Right cardiac atrium (tissue), 5 donors: ENCODE measurements at regions not wholly inside any gene's neighbourhood (a gene's known extent, or its start where the extent isn't known, plus 50 kb on each side); places are given as distances from the start of the nearest gene placed in this dataset.

Source experiments
- ATAC-seq, 2 donors: fragments of 200-7000 bp; cut with Tn5 transposase; one replicate each; pipeline versions ENCODE4 v1.8.0 to v1.9.1; 2020; ENCODE audit warnings: moderate library complexity in 2 of 2, mild to moderate bottlenecking in 1 of 2
- DNase-seq, 3 donors: peaks; one replicate each; pipeline ENCODE4 v3.0.0-alpha.2; 2020
- H3K27ac ChIP-seq: one replicate; pipeline ENCODE4 v1.5.1; 2013; ENCODE audit warnings: mild to moderate bottlenecking, low read length, control low read depth, moderate library complexity
- H3K27me3 ChIP-seq: one replicate; pipeline ENCODE4 v1.6.1; 2013; ENCODE audit not compliant: control insufficient read depth, insufficient read depth
- H3K4me1 ChIP-seq: one replicate; pipeline ENCODE4 v1.6.1; 2013; ENCODE audit warnings: low read length; ENCODE audit not compliant: control insufficient read depth, insufficient read depth
- H3K4me3 ChIP-seq: one replicate; pipeline ENCODE4 v1.5.1; 2013; ENCODE audit warnings: low read length, control low read depth
- H3K9me3 ChIP-seq: one replicate; pipeline ENCODE4 v1.6.1; 2013; ENCODE audit warnings: low read length; ENCODE audit not compliant: control insufficient read depth
- WGBS: extraction: QIAGEN DNeasy Blood & Tissue Kit; methylation state at CpG from one replicate; pipeline ENCODE4 v1.1.7; 2013; 5-methylcytosine and 5-hydroxymethylcytosine counted together
- intact Hi-C, 4 donors: fragments of 100-400 bp; cut with DNase I; formaldehyde crosslinking; loops; one replicate each; pipeline versions ENCODE4 v1.11.0 to v1.14.0; 2022 to 2023
- donor health status: healthy with polysubstance abuse.
- donor health status: DM: no; HTN: yes; CAD: no.
- donor health status: DM: no; HTN: no; CAD: no.
- donor health status: DM: no; HTN: yes; CAD: no; lungs with severe emphysema.
- donor health status: DM: yes; HTN: yes; CAD: no.

DNA sequence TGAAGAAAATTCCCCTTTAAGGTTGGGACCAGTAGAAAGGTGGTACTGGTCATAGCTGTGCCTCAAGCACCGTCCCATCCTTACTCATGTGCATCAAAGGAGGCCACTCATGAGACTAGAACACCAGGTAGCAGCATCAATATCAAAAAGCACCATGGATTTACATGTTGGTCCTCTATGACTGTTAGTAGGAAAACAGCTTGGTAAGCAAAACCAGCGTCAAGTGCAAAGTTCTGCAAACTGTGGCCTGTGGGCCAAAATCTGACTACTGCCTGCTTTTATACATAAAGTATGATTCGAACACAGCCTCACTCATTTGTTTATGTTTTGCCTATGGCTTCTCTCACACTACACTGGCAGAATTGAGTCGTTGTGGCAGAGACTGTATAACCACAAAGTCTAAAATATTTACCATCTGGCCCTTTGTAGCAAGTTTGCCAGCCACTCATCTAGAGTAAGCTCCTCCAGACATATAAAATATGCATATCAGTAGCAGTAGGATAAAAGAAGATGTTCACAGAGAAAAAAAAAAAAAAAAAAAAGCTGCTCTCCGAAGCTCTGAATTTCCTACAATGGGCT is 119.7 kb upstream of the CTNNA2 start:
- no peak overlapping the region for H3K4me3 ChIP-seq
- H3K9me3 ChIP-seq: no peaks in the 10 kb centered on the region
- H3K27ac ChIP-seq: no peak overlapping the region
- WGBS: 53% methylated on average over 5 of the region's 5 CpGs
- ATAC-seq (no peak), DNase-seq (no peak)
- no peaks in the 10 kb centered on the region for H3K4me1 ChIP-seq
- intact Hi-C loops: no loop called here
- H3K27me3 ChIP-seq: no peaks in the 10 kb centered on the region

DNA sequence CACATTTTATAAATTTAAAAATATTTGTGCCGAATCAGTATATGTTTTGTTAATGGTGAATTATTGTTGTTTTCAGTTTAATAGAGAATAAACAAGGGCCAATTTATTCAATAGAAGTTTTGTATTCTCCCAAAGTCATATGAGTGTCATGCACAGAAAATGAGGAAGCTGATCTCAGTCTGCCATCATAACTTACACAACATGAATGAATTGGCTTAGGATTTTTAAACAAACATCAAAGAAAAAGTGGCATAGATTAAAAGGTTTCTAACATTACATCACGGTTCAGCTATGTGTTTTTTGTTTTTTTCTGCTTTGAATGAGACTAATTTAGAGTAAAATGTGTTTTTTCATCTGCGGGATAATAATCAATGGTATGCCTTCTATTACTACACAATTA is 123.4 kb upstream of the CTNNA2 start:
- Histone ChIP-seq H3K4me1 (no peaks in the 10 kb centered on the region), H3K9me3 (no peaks in the 10 kb centered on the region), H3K27me3 (no peaks in the 10 kb centered on the region), H3K27ac (no peak overlapping the region), H3K4me3 (no peak overlapping the region)
- ATAC-seq (no peak), DNase-seq (no peak)
- 70% methylated on average over 3 of the region's 3 CpGs for whole genome bisulfite sequencing
- intact Hi-C loops: no loop called here

GRCh38 chr2:79388024-79388423 is 124.8 kb upstream of the CTNNA2 start:
- intact Hi-C loops: no loop called here
- Histone ChIP-seq H3K27me3 (no peaks in the 10 kb centered on the region), H3K4me3 (no peak overlapping the region), H3K4me1 (no peaks in the 10 kb centered on the region), H3K27ac (no peak overlapping the region), H3K9me3 (no peaks in the 10 kb centered on the region)
- DNase-seq: no peak
- 75% methylated on average over 4 of the region's 4 CpGs for WGBS
- ATAC-seq: no peak

DNA sequence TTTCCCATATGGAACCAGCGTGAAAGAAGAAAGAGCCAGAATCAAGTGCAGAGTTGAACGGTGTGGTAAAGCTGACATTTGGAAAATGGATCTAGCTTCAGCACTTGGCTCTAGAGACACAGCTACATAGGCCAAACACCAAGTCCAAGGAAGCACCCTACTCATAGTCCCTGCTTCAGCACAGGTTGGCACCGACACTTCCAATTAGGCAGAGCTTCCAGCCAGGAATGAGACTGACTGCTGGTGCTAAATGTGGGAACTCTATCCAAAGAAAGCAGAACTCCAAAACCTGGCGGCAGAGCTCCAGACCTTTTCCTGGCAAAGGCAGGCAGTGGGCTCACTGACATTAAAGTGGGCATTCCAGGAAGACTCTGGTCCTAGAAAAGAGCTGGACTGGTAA is 125.4 kb upstream of the CTNNA2 start:
- no peak for DNase-seq
- intact Hi-C loops: no loop called here
- H3K27me3 ChIP-seq: no peaks in the 10 kb centered on the region
- 86% methylated on average over 4 of the region's 4 CpGs for WGBS
- no peaks in the 10 kb centered on the region for H3K4me1 ChIP-seq
- H3K4me3 ChIP-seq: no peak overlapping the region
- ATAC-seq: no peak
- H3K9me3 ChIP-seq: no peaks in the 10 kb centered on the region
- no peak overlapping the region for H3K27ac ChIP-seq

DNA sequence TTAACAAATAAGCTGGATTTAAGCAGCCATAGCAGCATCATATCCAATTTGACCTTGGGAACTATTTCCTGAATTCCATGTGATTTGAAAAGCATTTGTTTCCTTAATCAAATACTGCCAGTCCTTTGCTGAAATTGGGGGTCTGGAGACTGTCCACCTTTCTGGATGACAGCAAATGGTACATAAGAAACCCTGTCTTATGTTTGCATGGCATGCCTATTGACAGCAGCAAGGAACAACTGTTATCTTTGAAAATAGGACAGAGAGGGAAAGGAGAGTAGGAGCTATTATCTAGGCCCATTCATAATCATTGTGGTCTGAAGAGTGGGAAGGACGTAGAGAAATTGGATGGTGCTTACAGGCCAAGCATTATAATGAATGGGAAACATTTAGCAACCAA is 129.2 kb upstream of the CTNNA2 start:
- ATAC-seq: no peak
- Histone ChIP-seq H3K4me1 (no peaks in the 10 kb centered on the region), H3K9me3 (no peaks in the 10 kb centered on the region), H3K4me3 (no peak overlapping the region), H3K27me3 (no peaks in the 10 kb centered on the region), H3K27ac (no peak overlapping the region)
- no peak for DNase-seq
- WGBS: 35% methylated on average over 1 of the region's 1 CpG
- intact Hi-C loops: no loop called here

DNA sequence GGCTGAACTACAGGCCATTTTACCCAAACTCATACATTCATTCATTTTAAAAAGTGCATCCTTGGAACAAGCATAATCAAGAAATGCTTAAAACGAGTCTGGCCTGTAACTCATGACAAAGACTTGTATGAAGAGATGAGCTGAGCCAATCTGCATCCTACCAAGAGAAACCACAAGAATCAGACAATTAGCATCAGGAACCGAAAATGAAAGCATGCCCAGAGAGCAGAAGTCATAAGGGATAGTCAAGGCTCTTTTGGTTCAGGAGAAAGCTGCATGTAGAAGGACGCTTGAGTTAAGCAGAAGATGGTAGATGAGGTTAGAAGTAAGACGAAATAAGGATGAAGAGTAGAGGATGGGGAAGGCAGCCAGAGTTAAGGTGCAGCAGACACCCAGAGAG is 137.0 kb upstream of the CTNNA2 start:
- Histone ChIP-seq H3K4me3 (no peak overlapping the region), H3K27me3 (no peaks in the 10 kb centered on the region), H3K27ac (no peak overlapping the region), H3K4me1 (no peaks in the 10 kb centered on the region), H3K9me3 (no peaks in the 10 kb centered on the region)
- no peak for DNase-seq
- 73% methylated on average over 4 of the region's 4 CpGs for WGBS
- intact Hi-C loops: no loop called here
- no peak for ATAC-seq

DNA sequence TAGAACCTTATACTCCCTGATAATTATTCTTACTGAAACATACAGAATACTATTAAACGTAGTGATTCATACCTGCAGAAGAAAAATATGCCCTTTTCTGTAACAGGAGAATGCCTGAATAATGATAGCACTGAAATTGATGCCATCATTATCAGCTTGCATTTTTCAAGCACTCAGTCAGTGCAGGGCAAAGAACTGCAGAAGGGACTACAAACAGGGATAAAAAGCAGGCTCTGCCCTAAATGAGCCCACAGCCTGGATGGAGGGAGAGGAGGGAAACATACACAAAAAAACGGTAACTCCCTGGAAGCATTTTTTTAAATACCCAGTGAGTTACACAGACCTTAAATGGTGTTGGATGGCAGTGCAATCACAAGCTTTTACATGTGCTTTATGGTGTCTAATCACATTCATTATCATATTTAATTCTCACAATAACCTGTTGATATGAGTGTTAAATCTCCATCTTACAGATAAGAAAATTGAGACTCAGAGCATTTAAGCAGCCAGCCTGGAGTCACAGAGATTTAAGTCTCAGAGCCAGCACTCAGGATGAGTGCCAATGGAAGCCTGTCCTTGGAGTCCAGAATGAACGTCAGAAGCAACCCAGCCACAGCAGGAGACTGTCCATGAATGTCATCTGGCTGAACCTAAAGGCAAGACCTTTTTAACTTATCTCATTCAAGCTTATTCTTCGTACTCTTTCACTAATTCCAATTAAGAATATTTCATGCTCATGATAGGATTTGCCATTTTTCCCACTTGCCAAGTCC is 139.3 kb upstream of the CTNNA2 start:
- DNase-seq (no peak), ATAC-seq (no peak)
- intact Hi-C loops: no loop called here
- H3K4me3 ChIP-seq: no peak overlapping the region
- no peaks in the 10 kb centered on the region for H3K4me1 ChIP-seq
- WGBS: 15% methylated on average over 4 of the region's 4 CpGs
- H3K27ac ChIP-seq: no peak overlapping the region
- no peaks in the 10 kb centered on the region for H3K27me3 ChIP-seq
- H3K9me3 ChIP-seq: no peaks in the 10 kb centered on the region

DNA sequence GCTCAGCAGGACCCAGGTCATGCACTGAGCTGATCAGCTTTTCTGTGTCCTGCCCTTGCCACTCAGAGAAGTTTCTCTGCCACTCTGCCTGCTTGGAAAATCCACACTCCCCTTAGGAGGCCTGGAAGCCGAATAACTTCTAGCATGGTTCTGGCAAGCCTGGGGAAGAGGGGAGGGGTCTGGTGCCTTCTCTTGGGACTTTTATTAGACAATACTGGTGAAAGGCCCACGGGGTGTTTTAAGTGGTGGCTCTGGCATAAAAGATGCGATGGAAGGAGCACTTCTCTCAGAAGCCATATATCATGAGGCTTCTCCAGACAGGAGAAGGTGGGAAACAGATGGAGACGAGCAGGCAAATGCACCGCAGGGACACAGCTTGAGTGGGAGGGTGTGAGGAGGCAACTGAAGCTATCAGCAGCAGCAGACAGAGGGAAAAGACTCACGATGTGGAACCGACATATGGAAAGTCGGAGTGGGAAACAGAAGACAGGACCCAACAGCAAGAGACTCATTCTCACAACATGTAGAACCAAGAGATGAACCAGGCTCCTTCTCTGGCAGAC is 141.8 kb upstream of the CTNNA2 start:
- WGBS: 44% methylated on average over 8 of the region's 8 CpGs
- H3K9me3 ChIP-seq: no peaks in the 10 kb centered on the region
- DNase-seq (no peak), ATAC-seq (no peak)
- intact Hi-C loops: no loop called here
- no peaks in the 10 kb centered on the region for H3K27me3 ChIP-seq
- no peaks in the 10 kb centered on the region for H3K4me1 ChIP-seq
- H3K4me3 ChIP-seq: no peak overlapping the region
- H3K27ac ChIP-seq: no peak overlapping the region

GRCh38 chr2:79369127-79369526 is 143.7 kb upstream of the CTNNA2 start:
- no peak for DNase-seq
- H3K4me1 ChIP-seq: no peaks in the 10 kb centered on the region
- H3K4me3 ChIP-seq: no peak overlapping the region
- H3K27me3 ChIP-seq: no peaks in the 10 kb centered on the region
- WGBS: 71% methylated on average over 9 of the region's 9 CpGs
- H3K27ac ChIP-seq: no peak overlapping the region
- no peak for ATAC-seq
- H3K9me3 ChIP-seq: no peaks in the 10 kb centered on the region
- intact Hi-C loops: no loop called here

- no peak for ATAC-seq
- no peaks in the 10 kb centered on the region for H3K9me3 ChIP-seq
- no peaks in the 10 kb centered on the region for H3K27me3 ChIP-seq
- intact Hi-C loops: no loop called here
- H3K4me3 ChIP-seq: no peak overlapping the region
- 64% methylated on average over 5 of the region's 5 CpGs for WGBS
- no peak overlapping the region for H3K27ac ChIP-seq
- DNase-seq: no peak
- no peaks in the 10 kb centered on the region for H3K4me1 ChIP-seq
Measured at GRCh38 chr2:79368116-79368630, 144.7 kb upstream of the CTNNA2 start.

GRCh38 chr2:79359419-79359818 is 153.4 kb upstream of the CTNNA2 start:
- ATAC-seq (no peak), DNase-seq (no peak)
- Histone ChIP-seq H3K27ac (no peak overlapping the region), H3K27me3 (no peaks in the 10 kb centered on the region), H3K4me3 (no peak overlapping the region), H3K4me1 (no peaks in the 10 kb centered on the region), H3K9me3 (no peaks in the 10 kb centered on the region)
- 46% methylated on average over 2 of the region's 2 CpGs for WGBS
- intact Hi-C loops: no loop called here
